ENCODE measurements at regions not wholly inside any gene's neighbourhood (a gene's known extent, or its start where the extent isn't known, plus 50 kb on each side); places are given as distances from the start of the nearest gene placed in this dataset.

DNA sequence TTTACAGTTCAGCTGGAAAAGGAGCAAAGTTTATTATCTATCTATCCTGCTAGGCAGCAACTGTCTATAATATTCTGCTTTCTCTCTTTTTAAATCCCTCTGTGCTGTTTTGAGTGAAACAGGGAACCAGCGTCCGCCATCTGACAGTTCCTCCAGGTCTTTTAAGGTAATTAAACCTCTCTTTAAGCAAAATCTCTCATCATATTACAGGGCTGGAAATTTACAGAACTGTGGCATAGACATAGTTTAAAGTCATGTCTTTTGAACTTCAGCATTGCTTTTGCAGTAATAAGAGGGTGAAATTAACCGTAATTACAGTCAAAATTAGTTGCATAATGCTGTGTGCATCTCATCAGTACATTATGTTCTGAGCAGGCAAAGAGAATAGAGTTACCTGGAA lies 263.4 kb upstream of the KCNMB2 start:
- no peak for TF ChIP-seq POLR2A (IDR thresholded peaks at IDR 0.05)
- TF ChIP-seq, protein P1, sequence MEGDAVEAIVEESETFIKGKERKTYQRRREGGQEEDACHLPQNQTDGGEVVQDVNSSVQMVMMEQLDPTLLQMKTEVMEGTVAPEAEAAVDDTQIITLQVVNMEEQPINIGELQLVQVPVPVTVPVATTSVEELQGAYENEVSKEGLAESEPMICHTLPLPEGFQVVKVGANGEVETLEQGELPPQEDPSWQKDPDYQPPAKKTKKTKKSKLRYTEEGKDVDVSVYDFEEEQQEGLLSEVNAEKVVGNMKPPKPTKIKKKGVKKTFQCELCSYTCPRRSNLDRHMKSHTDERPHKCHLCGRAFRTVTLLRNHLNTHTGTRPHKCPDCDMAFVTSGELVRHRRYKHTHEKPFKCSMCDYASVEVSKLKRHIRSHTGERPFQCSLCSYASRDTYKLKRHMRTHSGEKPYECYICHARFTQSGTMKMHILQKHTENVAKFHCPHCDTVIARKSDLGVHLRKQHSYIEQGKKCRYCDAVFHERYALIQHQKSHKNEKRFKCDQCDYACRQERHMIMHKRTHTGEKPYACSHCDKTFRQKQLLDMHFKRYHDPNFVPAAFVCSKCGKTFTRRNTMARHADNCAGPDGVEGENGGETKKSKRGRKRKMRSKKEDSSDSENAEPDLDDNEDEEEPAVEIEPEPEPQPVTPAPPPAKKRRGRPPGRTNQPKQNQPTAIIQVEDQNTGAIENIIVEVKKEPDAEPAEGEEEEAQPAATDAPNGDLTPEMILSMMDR (IDR thresholded peaks at IDR 0.05): no peak

Data from testis (tissue), 2 donors.